ENCODE measurements at regions not wholly inside any gene's neighbourhood (a gene's known extent, or its start where the extent isn't known, plus 50 kb on each side); places are given as distances from the start of the nearest gene placed in this dataset.

GRCh38 chr2:13109516-13109915, 392.8 kb downstream of the TRIB2 start:
- in situ Hi-C loops (cut with HindIII; ENCODE audit: low sequenced_read_pairs): no loop called here
- no peak for DNase-seq (ENCODE audit: low spot score)

GRCh38 chr2:13110825-13111224, 394.1 kb downstream of the TRIB2 start:
- in situ Hi-C loops (cut with HindIII; ENCODE audit: low sequenced_read_pairs): no loop called here
- no peak for DNase-seq (ENCODE audit: low spot score)

- in situ Hi-C loops (cut with HindIII; ENCODE audit: low sequenced_read_pairs): no loop called here
Observed at GRCh38 chr2:13113002-13113401, 396.3 kb downstream of the TRIB2 start.

GRCh38 chr2:13114391-13114790, 397.7 kb downstream of the TRIB2 start:
- in situ Hi-C loops (cut with HindIII; ENCODE audit: low sequenced_read_pairs): no loop called here
- peak; percentile 29 for DNase-seq (ENCODE audit: low spot score)

More at GRCh38 chr2:13113002-13113401, 396.3 kb downstream of the TRIB2 start:
- DNase-seq (ENCODE audit: low spot score): no peak

- no peak for DNase-seq (ENCODE audit: low spot score)
- in situ Hi-C loops (cut with HindIII; ENCODE audit: low sequenced_read_pairs): no loop called here
Observed at GRCh38 chr2:13115643-13116042, 398.9 kb downstream of the TRIB2 start.

GRCh38 chr2:13121096-13121495, 404.4 kb downstream of the TRIB2 start:
- DNase-seq (ENCODE audit: low spot score): no peak
- in situ Hi-C loops (cut with HindIII; ENCODE audit: low sequenced_read_pairs): no loop called here

- DNase-seq (ENCODE audit: low spot score): no peak
- in situ Hi-C loops (cut with HindIII; ENCODE audit: low sequenced_read_pairs): no loop called here
Observed at GRCh38 chr2:13128139-13128538, 411.4 kb downstream of the TRIB2 start.

- no peak for DNase-seq (ENCODE audit: low spot score)
- in situ Hi-C loops (cut with HindIII; ENCODE audit: low sequenced_read_pairs): no loop called here
Observed at GRCh38 chr2:13135369-13135768, 418.6 kb downstream of the TRIB2 start.

GRCh38 chr2:13135856-13136255, 419.1 kb downstream of the TRIB2 start:
- DNase-seq (ENCODE audit: low spot score): no peak
- in situ Hi-C loops (cut with HindIII; ENCODE audit: low sequenced_read_pairs): no loop called here

- DNase-seq (ENCODE audit: low spot score): no peak
- in situ Hi-C loops (cut with HindIII; ENCODE audit: low sequenced_read_pairs): no loop called here
Observed at GRCh38 chr2:13137679-13138078, 420.9 kb downstream of the TRIB2 start.

GRCh38 chr2:13141315-13141714, 424.6 kb downstream of the TRIB2 start:
- in situ Hi-C loops (cut with HindIII; ENCODE audit: low sequenced_read_pairs): no loop called here
- no peak for DNase-seq (ENCODE audit: low spot score)

- in situ Hi-C loops (cut with HindIII; ENCODE audit: low sequenced_read_pairs): no loop called here
- DNase-seq (ENCODE audit: low spot score): no peak
Observed at GRCh38 chr2:13143451-13143850, 426.7 kb downstream of the TRIB2 start.

- in situ Hi-C loops (cut with HindIII; ENCODE audit: low sequenced_read_pairs): no loop called here
Observed at GRCh38 chr2:13156916-13157315, 440.2 kb downstream of the TRIB2 start.

GRCh38 chr2:13158466-13158865, 441.7 kb downstream of the TRIB2 start:
- in situ Hi-C loops (cut with HindIII; ENCODE audit: low sequenced_read_pairs): no loop called here
- no peak for DNase-seq (ENCODE audit: low spot score)

More at GRCh38 chr2:13156916-13157315, 440.2 kb downstream of the TRIB2 start:
- no peak for DNase-seq (ENCODE audit: low spot score)

GRCh38 chr2:13180729-13181128, 464.0 kb downstream of the TRIB2 start:
- DNase-seq (ENCODE audit: low spot score): no peak

GRCh38 chr2:13193075-13193474, 476.3 kb downstream of the TRIB2 start:
- no peak for DNase-seq (ENCODE audit: low spot score)
- in situ Hi-C loops (cut with HindIII; ENCODE audit: low sequenced_read_pairs): no loop called here

More at GRCh38 chr2:13180729-13181128, 464.0 kb downstream of the TRIB2 start:
- in situ Hi-C loops (cut with HindIII; ENCODE audit: low sequenced_read_pairs): no loop called here

- DNase-seq (ENCODE audit: low spot score): peak; percentile 21
- in situ Hi-C loops (cut with HindIII; ENCODE audit: low sequenced_read_pairs): no loop called here
Observed at GRCh38 chr2:13193900-13194299, 477.2 kb downstream of the TRIB2 start.

- no peak for DNase-seq (ENCODE audit: low spot score)
- in situ Hi-C loops (cut with HindIII; ENCODE audit: low sequenced_read_pairs): no loop called here
Observed at GRCh38 chr2:13195270-13195669, 478.5 kb downstream of the TRIB2 start.

GRCh38 chr2:13197248-13197647, 480.5 kb downstream of the TRIB2 start:
- in situ Hi-C loops (cut with HindIII; ENCODE audit: low sequenced_read_pairs): no loop called here
- DNase-seq (ENCODE audit: low spot score): no peak

GRCh38 chr2:13201924-13202323, 485.2 kb downstream of the TRIB2 start:
- no peak for DNase-seq (ENCODE audit: low spot score)
- in situ Hi-C loops (cut with HindIII; ENCODE audit: low sequenced_read_pairs): no loop called here

GRCh38 chr2:13212115-13212514, 495.4 kb downstream of the TRIB2 start:
- no peak for DNase-seq (ENCODE audit: low spot score)
- in situ Hi-C loops (cut with HindIII; ENCODE audit: low sequenced_read_pairs): no loop called here

- in situ Hi-C loops (cut with HindIII; ENCODE audit: low sequenced_read_pairs): no loop called here
- no peak for DNase-seq (ENCODE audit: low spot score)
Observed at GRCh38 chr2:13218205-13218604, 501.5 kb downstream of the TRIB2 start.
